OCI-LY3 (cell line): ENCODE measurements at regions not wholly inside any gene's neighbourhood (a gene's known extent, or its start where the extent isn't known, plus 50 kb on each side); places are given as distances from the start of the nearest gene placed in this dataset.

Experiments
- H2AFZ ChIP-seq: fragments of 200-600, 300-600 bp; shearing (Covaris generic); 2 replicates; pipeline ENCODE4 v1.6.0; 2014; ENCODE audit warnings: antibody characterized with exemption, low read depth, low read length
- H3K27ac ChIP-seq: fragments of 200-600, 300-600 bp; sonication (generic); 2 replicates; pipeline ENCODE4 v1.5.1; 2014; ENCODE audit warnings: mild to moderate bottlenecking, low read length, moderate library complexity, mixed read lengths
- H3K27me3 ChIP-seq: fragments of 200-600, 300-600 bp; sonication (generic); 2 replicates; pipeline ENCODE4 v1.6.1; 2014; ENCODE audit warnings: low read depth, low read length, mixed read lengths
- H3K36me3 ChIP-seq: fragments of 200-600, 300-600 bp; sonication (generic); replicated peaks from 2 replicates; pipeline ENCODE3; 2014; ENCODE audit warnings: low read depth, low read length, mixed read lengths
- H3K4me1 ChIP-seq: fragments of 300-600, 200-600 bp; sonication (generic); 2 replicates; pipeline ENCODE4 v1.6.1; 2014; ENCODE audit warnings: low read length, mixed read lengths
- H3K4me2 ChIP-seq: fragments of 200-600, 300-600 bp; sonication (generic); 2 replicates; pipeline ENCODE4 v1.6.1; 2014; ENCODE audit warnings: low read length, mixed read lengths
- H3K4me3 ChIP-seq: fragments of 300-600, 200-600 bp; sonication (generic); 2 replicates; pipeline ENCODE4 v1.5.1; 2014; ENCODE audit warnings: antibody characterized with exemption, mild to moderate bottlenecking, low read length, moderate library complexity
- H3K79me2 ChIP-seq: fragments of 300-600, 200-600 bp; shearing (Covaris generic); 2 replicates; pipeline ENCODE4 v1.6.1; 2014; ENCODE audit warnings: mild to moderate bottlenecking, low read length, mixed read lengths
- H3K9ac ChIP-seq: fragments of 300-600, 200-600 bp; shearing (Covaris generic); 2 replicates; pipeline ENCODE4 v1.6.0; 2014; ENCODE audit warnings: mild to moderate bottlenecking, low read length, moderate library complexity
- H3K9me3 ChIP-seq: fragments of 200-600, 300-600 bp; shearing (Covaris generic); 2 replicates; pipeline ENCODE4 v1.6.1; 2014; ENCODE audit warnings: low read length, mixed read lengths; ENCODE audit not compliant: insufficient read depth
- H4K20me1 ChIP-seq: fragments of 200-600, 300-600 bp; sonication (generic); 2 replicates; pipeline ENCODE4 v1.6.1; 2016; ENCODE audit warnings: low read length, mixed read lengths; ENCODE audit not compliant: insufficient read depth
- CTCF ChIP-seq: fragments of 200-600, 300-600 bp; sonication (generic); IDR thresholded peaks from 2 replicates; pipeline ENCODE4 v1.5.1; 2014; ENCODE audit warnings: antibody characterized with exemption, low read length, low read depth
- EZH2phosphoT487 ChIP-seq: fragments of 200-600 bp; shearing (Covaris generic); IDR thresholded peaks from 2 replicates; pipeline ENCODE4 v1.6.1; 2018; ENCODE audit warnings: antibody characterized with exemption, mixed run types, low read depth

GRCh38 chr2:144833075-144833637, 313.2 kb upstream of the ZEB2 start:
- Histone ChIP-seq H3K27me3 (no peaks in the 10 kb centered on the region), H3K4me1 (no peaks in the 10 kb centered on the region), H3K9me3 (no peaks in the 10 kb centered on the region), H3K36me3 (no peaks in the 10 kb centered on the region), H3K27ac (no peak overlapping the region), H3K4me3 (no peak overlapping the region), H3K9ac (no peak overlapping the region), H3K79me2 (no peaks in the 10 kb centered on the region), H2AFZ (no peak overlapping the region), H3K4me2 (no peak overlapping the region), H4K20me1 (no peaks in the 10 kb centered on the region)
- TF ChIP-seq CTCF (no peak), EZH2phosphoT487 (no peak)

GRCh38 chr2:144832048-144832447, 312.1 kb upstream of the ZEB2 start:
- no peak overlapping the region for H3K4me2 ChIP-seq
- H4K20me1 ChIP-seq, result no peaks in the 10 kb centered on the region
- H3K9me3 ChIP-seq, result no peaks in the 10 kb centered on the region
- H3K27me3 ChIP-seq, result no peaks in the 10 kb centered on the region
- H2AFZ ChIP-seq, result no peak overlapping the region
- H3K36me3 ChIP-seq, result no peaks in the 10 kb centered on the region
- H3K4me3 ChIP-seq, result no peak overlapping the region
- H3K9ac ChIP-seq, result no peak overlapping the region
- no peak for TF ChIP-seq CTCF
- TF ChIP-seq EZH2phosphoT487, result no peak
- no peaks in the 10 kb centered on the region for H3K4me1 ChIP-seq
- H3K27ac ChIP-seq, result no peak overlapping the region
- no peaks in the 10 kb centered on the region for H3K79me2 ChIP-seq

GRCh38 chr2:144830543-144830942, 310.6 kb upstream of the ZEB2 start:
- Histone ChIP-seq H3K4me2 (no peak overlapping the region), H3K36me3 (no peaks in the 10 kb centered on the region), H3K27ac (no peak overlapping the region), H4K20me1 (no peaks in the 10 kb centered on the region), H3K4me1 (no peaks in the 10 kb centered on the region), H2AFZ (no peak overlapping the region), H3K9me3 (no peaks in the 10 kb centered on the region), H3K27me3 (no peaks in the 10 kb centered on the region), H3K9ac (no peak overlapping the region), H3K4me3 (no peak overlapping the region), H3K79me2 (no peaks in the 10 kb centered on the region)
- TF ChIP-seq EZH2phosphoT487 (no peak), CTCF (no peak)

GRCh38 chr2:144827404-144827803, 307.5 kb upstream of the ZEB2 start:
- no peak for TF ChIP-seq CTCF
- TF ChIP-seq EZH2phosphoT487, result no peak
- Histone ChIP-seq H3K79me2 (no peaks in the 10 kb centered on the region), H3K27me3 (no peaks in the 10 kb centered on the region), H3K4me3 (no peak overlapping the region), H3K36me3 (no peaks in the 10 kb centered on the region), H3K27ac (no peak overlapping the region), H3K4me2 (no peak overlapping the region), H3K9me3 (no peaks in the 10 kb centered on the region), H2AFZ (no peak overlapping the region), H4K20me1 (no peaks in the 10 kb centered on the region), H3K9ac (no peak overlapping the region), H3K4me1 (no peaks in the 10 kb centered on the region)
